CD14-positive monocyte (primary cell): ENCODE measurements at regions not wholly inside any gene's neighbourhood (a gene's known extent, or its start where the extent isn't known, plus 50 kb on each side); places are given as distances from the start of the nearest gene placed in this dataset.

ENCODE experiments used
- DNase-seq, 3 donors: peaks; one replicate each; pipeline ENCODE4 v3.0.0-alpha.2; 2011 to 2022
- H2AFZ ChIP-seq: 2 replicates; pipeline ENCODE4 v1.6.0; 2012; ENCODE audit warnings: mild to moderate bottlenecking, low read depth, low read length, inconsistent platforms; ENCODE audit not compliant: insufficient read depth, poor library complexity, severe bottlenecking
- H3K27ac ChIP-seq, 2 donors: 1 replicate in 1 of 2; 2 replicates in 1 of 2; pipeline ENCODE4 v1.5.1; 2012 to 2013; ENCODE audit warnings: low read length in 2 of 2, control low read depth in 1 of 2, inconsistent platforms in 1 of 2, low read depth in 1 of 2, mild to moderate bottlenecking in 1 of 2
- H3K27me3 ChIP-seq, 2 donors: one replicate each; pipeline versions ENCODE4 v1.6.0 to v1.6.1; 2011 to 2013; ENCODE audit warnings: low read length in 2 of 2; ENCODE audit not compliant: control insufficient read depth in 2 of 2, insufficient read depth in 2 of 2
- H3K36me3 ChIP-seq, 2 donors: replicated peaks in 1 of 2; 1 replicate in 1 of 2; 2 replicates in 1 of 2; pipeline versions ENCODE4 v1.5.1 to v1.6.1; 2012 to 2013; ENCODE audit warnings: low read length in 2 of 2, control low read depth in 1 of 2, inconsistent platforms in 1 of 2, mild to moderate bottlenecking in 1 of 2; ENCODE audit not compliant: insufficient read depth in 2 of 2, control insufficient read depth in 1 of 2
- H3K4me1 ChIP-seq, 2 donors: 1 replicate in 1 of 2; 2 replicates in 1 of 2; pipeline versions ENCODE4 v1.5.1 to v1.6.1; 2012 to 2013; ENCODE audit warnings: low read length in 2 of 2, control low read depth in 1 of 2, inconsistent platforms in 1 of 2, mild to moderate bottlenecking in 1 of 2, moderate library complexity in 1 of 2; ENCODE audit not compliant: insufficient read depth in 2 of 2, control insufficient read depth in 1 of 2
- H3K4me2 ChIP-seq: replicated peaks from 2 replicates; pipeline ENCODE3; 2012; ENCODE audit warnings: low read length, moderate library complexity, mild to moderate bottlenecking; ENCODE audit not compliant: poor library complexity, severe bottlenecking; ENCODE audit errors: extremely low read depth
- H3K4me3 ChIP-seq, 3 experiments: fragments of 200-600 bp in 1 of 3; sonication (generic) in 1 of 3; replicated peaks in 1 of 3; 1 replicate in 2 of 3; 2 replicates in 1 of 3; pipeline ENCODE4 v1.5.1; 2011 to 2013; ENCODE audit warnings: low read length in 3 of 3, mild to moderate bottlenecking in 3 of 3, control low read depth in 2 of 3, low read depth in 2 of 3, inconsistent platforms in 1 of 3, moderate library complexity in 1 of 3
- H3K79me2 ChIP-seq: 2 replicates; pipeline ENCODE4 v1.6.0; 2012; ENCODE audit warnings: mild to moderate bottlenecking, control low read depth, inconsistent platforms, low read length, moderate library complexity; ENCODE audit not compliant: insufficient read depth
- H3K9ac ChIP-seq: 2 replicates; pipeline ENCODE4 v1.6.0; 2017; ENCODE audit warnings: low read length, mild to moderate bottlenecking; ENCODE audit not compliant: insufficient read depth, poor library complexity, severe bottlenecking
- H3K9me3 ChIP-seq, 2 donors: replicated peaks in 1 of 2; 1 replicate in 1 of 2; 2 replicates in 1 of 2; pipeline versions ENCODE4 v1.5.1 to v1.6.1; 2012 to 2013; ENCODE audit warnings: low read length in 2 of 2, control low read depth in 1 of 2; ENCODE audit not compliant: control insufficient read depth in 1 of 2, insufficient read depth in 1 of 2
- H4K20me1 ChIP-seq: 2 replicates; pipeline ENCODE4 v1.6.0; 2012; ENCODE audit warnings: mild to moderate bottlenecking, low read length, control low read depth, moderate library complexity; ENCODE audit not compliant: insufficient read depth
- H3K27ac Mint-ChIP-seq, 7 donors: one replicate each; pipeline ENCODE4 v1.8.0; 2020; ENCODE audit warnings: mild to moderate bottlenecking in 7 of 7, mixed read lengths in 7 of 7, moderate library complexity in 6 of 7, inconsistent platforms in 2 of 7
- H3K27me3 Mint-ChIP-seq, 3 donors: one replicate each; pipeline ENCODE4 v1.8.0; 2021 to 2022; ENCODE audit warnings: low read depth in 3 of 3, mild to moderate bottlenecking in 3 of 3, mixed read lengths in 3 of 3, moderate library complexity in 3 of 3, inconsistent platforms in 1 of 3
- H3K36me3 Mint-ChIP-seq, 2 donors: one replicate each; pipeline ENCODE4 v1.8.0; 2020; ENCODE audit warnings: mixed read lengths in 2 of 2, inconsistent platforms in 1 of 2, mild to moderate bottlenecking in 1 of 2
- H3K4me1 Mint-ChIP-seq: one replicate; pipeline ENCODE4 v1.8.0; 2020; ENCODE audit warnings: mild to moderate bottlenecking, mixed read lengths
- H3K4me3 Mint-ChIP-seq, 2 donors: one replicate each; pipeline ENCODE4 v1.8.0; 2020; ENCODE audit warnings: mild to moderate bottlenecking in 2 of 2, mixed read lengths in 2 of 2, moderate library complexity in 1 of 2
- H3K9me3 Mint-ChIP-seq, 7 donors: one replicate each; pipeline ENCODE4 v1.8.0; 2020 to 2022; ENCODE audit warnings: mixed read lengths in 7 of 7, mild to moderate bottlenecking in 6 of 7, moderate library complexity in 6 of 7, inconsistent platforms in 2 of 7
- WGBS: methylation state at CpG from one replicate; pipeline ENCODE4 v1.1.5; 2013; ENCODE audit warnings: missing lambda C conversion rate; ENCODE audit not compliant: insufficient coverage; 5-methylcytosine and 5-hydroxymethylcytosine counted together
- intact Hi-C, 2 donors: fragments of 100-400 bp; cut with micrococcal nuclease; formaldehyde crosslinking; loops; one replicate each; pipeline versions ENCODE4 v1.15.0 to v1.15.1; 2023
- TF ChIP-seq, protein P1 (sequence below): fragments of 200-600 bp; IDR thresholded peaks from one replicate; pipeline ENCODE4 v1.8.0; 2022; ENCODE audit warnings: antibody characterized with exemption, mild to moderate bottlenecking

DNA sequence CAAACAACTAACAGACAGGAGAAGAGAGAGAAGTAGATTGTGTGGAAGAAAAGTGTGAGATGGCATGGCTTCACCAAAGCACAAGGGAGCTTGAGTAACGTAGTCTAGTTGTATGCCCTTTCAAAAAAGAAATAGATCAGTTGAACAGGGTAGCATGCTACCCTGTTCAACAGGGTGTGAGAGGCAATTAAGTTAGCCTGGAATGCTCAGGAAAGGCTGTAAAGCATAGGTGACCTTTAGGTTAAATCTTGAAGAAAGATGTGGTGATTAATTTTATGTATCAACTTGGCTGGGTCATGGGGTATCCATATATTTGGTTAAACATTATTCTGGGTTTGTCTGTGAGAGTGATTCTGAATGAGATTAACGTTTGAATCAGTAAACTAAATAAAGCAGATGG, 61.8 kb upstream of the ZC3H15 start:
- no peaks in the 10 kb centered on the region for H3K27me3 ChIP-seq
- no peaks in the 10 kb centered on the region for H3K4me1 ChIP-seq
- WGBS: 100% methylated on average over 1 of the region's 2 CpGs
- H3K36me3 ChIP-seq: no peaks in the 10 kb centered on the region
- H3K79me2 ChIP-seq: no peaks in the 10 kb centered on the region
- TF ChIP-seq, protein P1, sequence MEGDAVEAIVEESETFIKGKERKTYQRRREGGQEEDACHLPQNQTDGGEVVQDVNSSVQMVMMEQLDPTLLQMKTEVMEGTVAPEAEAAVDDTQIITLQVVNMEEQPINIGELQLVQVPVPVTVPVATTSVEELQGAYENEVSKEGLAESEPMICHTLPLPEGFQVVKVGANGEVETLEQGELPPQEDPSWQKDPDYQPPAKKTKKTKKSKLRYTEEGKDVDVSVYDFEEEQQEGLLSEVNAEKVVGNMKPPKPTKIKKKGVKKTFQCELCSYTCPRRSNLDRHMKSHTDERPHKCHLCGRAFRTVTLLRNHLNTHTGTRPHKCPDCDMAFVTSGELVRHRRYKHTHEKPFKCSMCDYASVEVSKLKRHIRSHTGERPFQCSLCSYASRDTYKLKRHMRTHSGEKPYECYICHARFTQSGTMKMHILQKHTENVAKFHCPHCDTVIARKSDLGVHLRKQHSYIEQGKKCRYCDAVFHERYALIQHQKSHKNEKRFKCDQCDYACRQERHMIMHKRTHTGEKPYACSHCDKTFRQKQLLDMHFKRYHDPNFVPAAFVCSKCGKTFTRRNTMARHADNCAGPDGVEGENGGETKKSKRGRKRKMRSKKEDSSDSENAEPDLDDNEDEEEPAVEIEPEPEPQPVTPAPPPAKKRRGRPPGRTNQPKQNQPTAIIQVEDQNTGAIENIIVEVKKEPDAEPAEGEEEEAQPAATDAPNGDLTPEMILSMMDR: no peak
- no peaks in the 10 kb centered on the region for H3K36me3 Mint-ChIP-seq
- no peaks in the 10 kb centered on the region for H3K27me3 Mint-ChIP-seq
- H3K4me1 Mint-ChIP-seq: no peaks in the 10 kb centered on the region
- DNase-seq: no peak
- H3K27ac Mint-ChIP-seq: no peak overlapping the region
- H3K4me3 ChIP-seq: no peak overlapping the region
- H3K9me3 Mint-ChIP-seq: no peaks in the 10 kb centered on the region
- H4K20me1 ChIP-seq: no peaks in the 10 kb centered on the region
- no peak overlapping the region for H3K4me2 ChIP-seq
- no peak overlapping the region for H3K4me3 Mint-ChIP-seq
- H3K27ac ChIP-seq: no peak overlapping the region
- intact Hi-C loops: no loop called here
- no peak overlapping the region for H3K9ac ChIP-seq
- H3K9me3 ChIP-seq: no peaks in the 10 kb centered on the region
- no peak overlapping the region for H2AFZ ChIP-seq

DNA sequence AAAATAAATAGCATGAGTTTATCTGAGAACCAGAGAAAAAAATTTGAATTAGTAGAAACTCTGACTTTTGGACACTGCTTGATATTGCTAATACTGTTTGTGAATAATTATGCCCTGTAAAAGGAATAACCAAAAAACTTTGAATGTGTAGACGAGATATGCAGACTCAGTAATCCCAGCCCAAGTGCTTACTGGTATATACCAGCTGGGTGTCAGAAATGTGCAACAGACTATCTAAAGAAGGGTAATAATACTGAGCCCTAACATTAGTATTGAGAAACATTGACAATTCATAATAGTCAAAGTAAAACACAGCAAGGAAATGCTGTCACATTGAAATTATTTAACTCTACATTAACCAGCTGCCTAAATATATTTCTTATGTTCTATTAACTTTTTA, 60.5 kb upstream of the ZC3H15 start:
- WGBS: no CpG with 5 or more reads among the region's 1 CpG
- Histone ChIP-seq H3K4me2 (no peak overlapping the region), H3K79me2 (no peaks in the 10 kb centered on the region), H4K20me1 (no peaks in the 10 kb centered on the region), H3K9ac (no peak overlapping the region), H3K4me1 (no peaks in the 10 kb centered on the region), H3K36me3 (no peaks in the 10 kb centered on the region), H3K9me3 (no peaks in the 10 kb centered on the region), H2AFZ (no peak overlapping the region), H3K27ac (no peak overlapping the region), H3K27me3 (no peaks in the 10 kb centered on the region), H3K4me3 (no peak overlapping the region)
- TF ChIP-seq, protein P1: no peak
- intact Hi-C loops: no loop called here
- Mint-ChIP-seq H3K4me1 (peaks cover under 1% of the 10 kb centered on the region), H3K4me3 (no peak overlapping the region), H3K9me3 (no peaks in the 10 kb centered on the region), H3K36me3 (no peaks in the 10 kb centered on the region), H3K27ac (no peak overlapping the region), H3K27me3 (no peaks in the 10 kb centered on the region)
- DNase-seq: no peak
